ENCODE measurements at regions not wholly inside any gene's neighbourhood (a gene's known extent, or its start where the extent isn't known, plus 50 kb on each side); places are given as distances from the start of the nearest gene placed in this dataset.
"Not testable (repeated sequence)": the region's sequence is repeated elsewhere in the genome, so short reads cannot be mapped to it uniquely, and the experiment has no call there.

DNA sequence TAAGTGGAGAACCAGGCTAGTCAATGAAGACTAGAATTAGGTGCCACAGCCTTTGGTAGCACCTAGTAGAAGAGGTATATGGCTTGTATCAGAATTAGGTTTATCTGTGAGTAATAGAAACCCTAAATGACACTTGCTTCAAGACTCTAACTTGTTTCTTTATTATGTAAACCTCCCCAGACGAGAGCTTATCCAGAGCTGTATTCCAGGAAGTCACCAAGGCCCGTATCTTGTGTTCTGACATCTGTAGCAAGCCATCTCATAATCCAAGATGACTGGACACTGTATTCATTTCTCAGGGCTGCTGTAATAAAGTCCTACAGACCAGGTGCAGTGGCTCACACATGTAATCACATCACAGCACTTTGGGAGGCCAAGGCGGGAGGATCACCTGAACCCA is 56.7 kb upstream of the PPP1R12A start:
- DNase-seq (ENCODE audit: low spot score) = no peak

- DNase-seq (ENCODE audit: low spot score) = not testable (repeated sequence)
These were observed 55.8 kb upstream of the PPP1R12A start for GRCh38 chr12:79990509-79991338.

DNA sequence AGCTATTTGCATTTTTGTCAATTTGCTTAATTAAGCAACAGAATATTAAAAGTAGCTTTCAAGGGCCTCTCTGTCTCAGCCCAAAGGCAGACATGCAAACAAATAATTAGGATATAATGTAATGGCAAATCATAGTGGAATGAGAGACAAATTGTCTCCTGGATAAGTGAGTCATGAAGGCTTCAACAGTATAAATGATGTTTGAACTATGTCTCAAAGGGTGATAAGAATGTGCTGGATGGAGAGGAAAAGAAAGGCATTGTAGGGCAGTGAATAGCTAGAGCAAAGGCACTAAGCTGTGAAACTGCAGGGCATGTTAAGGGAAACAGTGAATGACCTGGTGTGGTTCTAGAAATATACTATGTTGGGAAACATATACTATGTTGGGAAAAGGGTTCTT is 53.5 kb upstream of the PPP1R12A start:
- peak; percentile 17 for DNase-seq (ENCODE audit: low spot score)

DNA sequence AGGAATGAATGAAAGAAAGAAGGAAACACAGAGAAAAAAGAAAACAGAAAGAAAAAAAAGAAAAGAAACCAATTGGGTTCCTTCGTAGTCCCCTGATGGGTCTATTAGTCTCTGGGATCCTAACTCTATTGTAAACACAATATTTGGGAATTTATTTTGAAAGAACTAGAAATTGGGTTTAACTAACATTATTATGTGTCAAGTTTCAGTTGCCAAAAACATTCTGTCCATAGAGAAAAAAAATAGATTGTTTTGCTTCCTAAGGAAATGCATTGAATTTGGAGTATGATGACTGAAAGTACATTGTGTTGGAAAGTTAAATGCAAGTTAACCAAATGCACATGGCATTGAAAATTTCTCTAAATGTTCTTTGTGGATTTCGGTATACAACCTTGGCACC is 52.8 kb upstream of the PPP1R12A start:
- no peak for DNase-seq (ENCODE audit: low spot score)

All from hepatic stellate cell (primary cell).